ENCODE measurements at regions not wholly inside any gene's neighbourhood (a gene's known extent, or its start where the extent isn't known, plus 50 kb on each side); places are given as distances from the start of the nearest gene placed in this dataset.

DNA sequence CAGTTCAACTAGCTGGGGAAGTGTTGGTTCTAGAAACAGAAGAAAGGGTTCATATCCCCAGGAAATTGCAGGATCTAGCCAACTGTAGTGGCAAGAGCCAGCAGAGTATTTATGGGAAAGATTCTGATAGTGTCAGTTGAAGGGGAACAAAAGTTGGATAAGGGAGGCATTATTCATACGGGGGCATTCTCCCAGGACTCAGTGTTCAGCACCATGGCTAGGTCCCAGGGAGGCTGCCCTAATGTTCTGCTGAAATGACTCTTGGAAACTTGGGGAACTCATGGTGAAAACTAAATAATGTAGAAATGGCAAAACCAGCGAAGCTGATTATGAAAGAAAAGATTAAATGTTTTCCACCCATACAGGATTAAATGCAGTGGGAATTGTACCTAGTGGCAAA, 543.7 kb downstream of the TRIB2 start:
- intact Hi-C loops (cut with micrococcal nuclease; ENCODE audit: unreplicated experiment): no loop called here
- Histone ChIP-seq H4K20me1 (ENCODE audit: insufficient read depth, low read length) (no peaks in the 10 kb centered on the region), H3K4me1 (ENCODE audit: insufficient read depth, low read length, poor library complexity, severe bottlenecking) (no peaks in the 10 kb centered on the region), H3K4me2 (ENCODE audit: low read length) (no peak overlapping the region), H3K9me2 (ENCODE audit: insufficient read depth, low read length) (no peaks in the 10 kb centered on the region), H3K36me3 (ENCODE audit: insufficient read depth, low read length) (no peaks in the 10 kb centered on the region), H3K79me2 (ENCODE audit: insufficient read depth, low read depth, low read length) (no peaks in the 10 kb centered on the region), H3K9me3 (ENCODE audit: low read length) (no peaks in the 10 kb centered on the region), H3K4me3 (ENCODE audit: low read depth, low read length, poor library complexity, severe bottlenecking) (no peak overlapping the region), H3K27ac (ENCODE audit: low read depth, low read length, poor library complexity, severe bottlenecking) (no peak overlapping the region), H2AFZ (ENCODE audit: low read length) (no peak overlapping the region)
- no TSS peak for BruUV-seq (replicated peaks)
- ChIA-PET POLR2A (interaction anchor here (0.6 to 1.6 kb wide), 3 partner anchors 19 to 31 kb away, joined by 3 read pairs; no protein-coding TSS in a partner anchor), CTCF (ENCODE audit: unreplicated experiment) (no interaction called here)
- TF ChIP-seq, protein P1, sequence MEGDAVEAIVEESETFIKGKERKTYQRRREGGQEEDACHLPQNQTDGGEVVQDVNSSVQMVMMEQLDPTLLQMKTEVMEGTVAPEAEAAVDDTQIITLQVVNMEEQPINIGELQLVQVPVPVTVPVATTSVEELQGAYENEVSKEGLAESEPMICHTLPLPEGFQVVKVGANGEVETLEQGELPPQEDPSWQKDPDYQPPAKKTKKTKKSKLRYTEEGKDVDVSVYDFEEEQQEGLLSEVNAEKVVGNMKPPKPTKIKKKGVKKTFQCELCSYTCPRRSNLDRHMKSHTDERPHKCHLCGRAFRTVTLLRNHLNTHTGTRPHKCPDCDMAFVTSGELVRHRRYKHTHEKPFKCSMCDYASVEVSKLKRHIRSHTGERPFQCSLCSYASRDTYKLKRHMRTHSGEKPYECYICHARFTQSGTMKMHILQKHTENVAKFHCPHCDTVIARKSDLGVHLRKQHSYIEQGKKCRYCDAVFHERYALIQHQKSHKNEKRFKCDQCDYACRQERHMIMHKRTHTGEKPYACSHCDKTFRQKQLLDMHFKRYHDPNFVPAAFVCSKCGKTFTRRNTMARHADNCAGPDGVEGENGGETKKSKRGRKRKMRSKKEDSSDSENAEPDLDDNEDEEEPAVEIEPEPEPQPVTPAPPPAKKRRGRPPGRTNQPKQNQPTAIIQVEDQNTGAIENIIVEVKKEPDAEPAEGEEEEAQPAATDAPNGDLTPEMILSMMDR (conservative IDR thresholded peaks at IDR 0.05; ENCODE audit: low read length): no peak
- no peak for TF ChIP-seq EZH2phosphoT487 (IDR thresholded peaks at IDR 0.05; ENCODE audit: borderline replicate concordance, low read depth, low read length)
- no peak for DNase-seq (ENCODE audit: low spot score)

DNA sequence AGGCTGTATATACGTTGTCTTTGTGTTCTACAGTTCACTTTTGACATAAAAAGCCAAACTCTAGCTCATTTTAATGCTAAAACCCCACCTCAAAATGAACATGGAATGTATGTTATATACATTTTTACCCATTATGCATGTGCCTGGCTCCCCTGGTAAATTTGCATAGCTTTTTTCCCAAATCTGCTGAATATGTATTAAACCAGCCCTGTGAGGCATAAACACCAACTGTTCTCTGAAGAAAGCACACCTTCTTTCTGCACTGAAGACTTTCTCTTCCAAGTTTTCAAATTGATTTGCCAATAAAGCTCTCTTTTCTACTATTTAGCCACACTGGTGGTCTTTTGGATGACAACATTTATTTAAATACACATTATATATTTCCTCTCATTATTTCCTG, 549.4 kb downstream of the TRIB2 start:
- DNase-seq (ENCODE audit: low spot score): no peak
- ChIA-PET POLR2A (interaction anchor here (0.7 kb wide), 1 partner anchor 878 kb away, joined by 5 read pairs; no protein-coding TSS in a partner anchor), CTCF (ENCODE audit: unreplicated experiment) (no interaction called here)
- intact Hi-C loops (cut with micrococcal nuclease; ENCODE audit: unreplicated experiment): no loop called here
- Histone ChIP-seq H3K9me3 (ENCODE audit: low read length) (no peaks in the 10 kb centered on the region), H3K36me3 (ENCODE audit: insufficient read depth, low read length) (no peaks in the 10 kb centered on the region), H3K9me2 (ENCODE audit: insufficient read depth, low read length) (no peaks in the 10 kb centered on the region), H3K4me3 (ENCODE audit: low read depth, low read length, poor library complexity, severe bottlenecking) (no peak overlapping the region), H4K20me1 (ENCODE audit: insufficient read depth, low read length) (no peaks in the 10 kb centered on the region), H3K4me2 (ENCODE audit: low read length) (no peak overlapping the region), H3K79me2 (ENCODE audit: insufficient read depth, low read depth, low read length) (no peaks in the 10 kb centered on the region), H3K4me1 (ENCODE audit: insufficient read depth, low read length, poor library complexity, severe bottlenecking) (no peaks in the 10 kb centered on the region), H3K27ac (ENCODE audit: low read depth, low read length, poor library complexity, severe bottlenecking) (no peak overlapping the region), H2AFZ (ENCODE audit: low read length) (no peak overlapping the region)
- TF ChIP-seq EZH2phosphoT487 (IDR thresholded peaks at IDR 0.05; ENCODE audit: borderline replicate concordance, low read depth, low read length): no peak
- TF ChIP-seq, protein P1 (conservative IDR thresholded peaks at IDR 0.05; ENCODE audit: low read length): no peak
- no TSS peak for BruUV-seq (replicated peaks)

DNA sequence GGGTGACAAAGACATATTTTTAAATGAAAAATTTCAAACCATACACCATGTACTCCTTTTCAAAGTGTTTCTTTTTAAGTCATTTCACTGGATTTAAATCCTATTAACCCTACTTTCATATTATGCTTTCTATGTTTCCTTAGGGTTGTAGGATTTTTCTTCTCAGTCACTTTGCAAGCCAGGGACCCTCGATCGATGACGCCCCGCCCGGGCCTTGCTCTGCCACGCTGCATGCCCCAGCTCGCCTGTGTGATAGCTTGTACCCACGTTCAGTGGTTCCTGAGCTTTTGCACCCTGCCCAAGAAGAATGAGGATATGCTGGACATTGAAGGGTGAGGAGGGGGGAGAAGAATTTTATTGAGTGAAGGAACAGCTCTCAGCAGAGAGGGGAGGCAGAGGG, 568.0 kb downstream of the TRIB2 start:
- no TSS peak for BruUV-seq (replicated peaks)
- no peaks in the 10 kb centered on the region for H3K9me3 ChIP-seq (ENCODE audit: low read length)
- H3K4me2 ChIP-seq (ENCODE audit: low read length): no peak overlapping the region
- DNase-seq (ENCODE audit: low spot score): no peak
- no peaks in the 10 kb centered on the region for H3K36me3 ChIP-seq (ENCODE audit: insufficient read depth, low read length)
- POLR2A ChIA-PET: interaction anchor here (0.9 to 1.2 kb wide), 2 partner anchors 12 to 17 kb away, joined by 3 to 7 read pairs; no protein-coding TSS in a partner anchor
- H3K4me1 ChIP-seq (ENCODE audit: insufficient read depth, low read length, poor library complexity, severe bottlenecking): no peaks in the 10 kb centered on the region
- CTCF ChIA-PET (ENCODE audit: unreplicated experiment): no interaction called here
- TF ChIP-seq, protein P1 (conservative IDR thresholded peaks at IDR 0.05; ENCODE audit: low read length): no peak
- no peak for TF ChIP-seq EZH2phosphoT487 (IDR thresholded peaks at IDR 0.05; ENCODE audit: borderline replicate concordance, low read depth, low read length)
- intact Hi-C loops (cut with micrococcal nuclease; ENCODE audit: unreplicated experiment): no loop called here
- H3K4me3 ChIP-seq (ENCODE audit: low read depth, low read length, poor library complexity, severe bottlenecking): no peak overlapping the region
- H3K9me2 ChIP-seq (ENCODE audit: insufficient read depth, low read length): no peaks in the 10 kb centered on the region
- no peaks in the 10 kb centered on the region for H3K79me2 ChIP-seq (ENCODE audit: insufficient read depth, low read depth, low read length)
- no peak overlapping the region for H3K27ac ChIP-seq (ENCODE audit: low read depth, low read length, poor library complexity, severe bottlenecking)
- no peaks in the 10 kb centered on the region for H4K20me1 ChIP-seq (ENCODE audit: insufficient read depth, low read length)
- no peak overlapping the region for H2AFZ ChIP-seq (ENCODE audit: low read length)
